Neuronal stem cell (in vitro differentiated cells): ENCODE measurements at regions not wholly inside any gene's neighbourhood (a gene's known extent, or its start where the extent isn't known, plus 50 kb on each side); places are given as distances from the start of the nearest gene placed in this dataset.

Source experiments
- DNase-seq: peaks from one replicate; pipeline ENCODE4 v3.0.0-alpha.2; 2013; ENCODE audit warnings: low spot score
- H2AFZ ChIP-seq: one replicate; pipeline ENCODE4 v1.6.1; 2013; ENCODE audit warnings: mild to moderate bottlenecking, low read length, inconsistent platforms
- H2AK5ac ChIP-seq: 2 replicates; pipeline ENCODE4 v1.6.1; 2013; ENCODE audit warnings: low read depth, mild to moderate bottlenecking, inconsistent platforms, low read length, moderate library complexity, mixed read lengths
- H2BK120ac ChIP-seq: 2 replicates; pipeline ENCODE4 v1.6.1; 2013; ENCODE audit warnings: low read depth, mild to moderate bottlenecking, inconsistent platforms, low read length, moderate library complexity, mixed read lengths
- H2BK12ac ChIP-seq: one replicate; pipeline ENCODE4 v1.6.1; 2013; ENCODE audit warnings: low read length, inconsistent platforms
- H2BK15ac ChIP-seq: 2 replicates; pipeline ENCODE4 v1.6.1; 2013; ENCODE audit warnings: mild to moderate bottlenecking, low read length, inconsistent platforms, mixed read lengths
- H2BK5ac ChIP-seq: one replicate; pipeline ENCODE4 v1.6.1; 2013; ENCODE audit warnings: inconsistent platforms, mild to moderate bottlenecking, low read length, moderate library complexity
- H3K14ac ChIP-seq: one replicate; pipeline ENCODE4 v1.6.1; 2013; ENCODE audit warnings: low read length, inconsistent platforms
- H3K18ac ChIP-seq: 2 replicates; pipeline ENCODE4 v1.6.1; 2013; ENCODE audit warnings: low read length, inconsistent platforms
- H3K23ac ChIP-seq: 2 replicates; pipeline ENCODE4 v1.6.1; 2013; ENCODE audit warnings: low read depth, mild to moderate bottlenecking, mixed read lengths, low read length, inconsistent platforms; ENCODE audit not compliant: poor library complexity
- H3K27ac ChIP-seq: replicated peaks from 3 replicates; pipeline ENCODE4 v1.5.1; 2013; ENCODE audit warnings: low read length, inconsistent platforms
- H3K27me3 ChIP-seq, 3 experiments: 2 replicates each; pipeline ENCODE4 v1.6.1; 2013; ENCODE audit warnings: low read length in 3 of 3, mild to moderate bottlenecking in 2 of 3, inconsistent platforms in 1 of 3, low read depth in 1 of 3, mixed read lengths in 1 of 3, moderate library complexity in 1 of 3; ENCODE audit not compliant: control insufficient read depth in 3 of 3, insufficient read depth in 3 of 3
- H3K36me3 ChIP-seq, 2 donors: replicated peaks in 1 of 2; 2 replicates each; pipeline ENCODE4 v1.6.1; 2013; ENCODE audit warnings: low read length in 2 of 2; ENCODE audit not compliant: control insufficient read depth in 2 of 2, insufficient read depth in 2 of 2
- H3K4ac ChIP-seq: 2 replicates; pipeline ENCODE4 v1.6.1; 2013; ENCODE audit warnings: inconsistent platforms, mild to moderate bottlenecking, low read length, moderate library complexity
- H3K4me1 ChIP-seq, 2 donors: 1 replicate in 1 of 2; 2 replicates in 1 of 2; pipeline ENCODE4 v1.6.1; 2013; ENCODE audit warnings: low read length in 2 of 2, low read depth in 1 of 2; ENCODE audit not compliant: control insufficient read depth in 2 of 2, insufficient read depth in 1 of 2
- H3K4me2 ChIP-seq: one replicate; pipeline ENCODE4 v1.6.1; 2013; ENCODE audit warnings: mild to moderate bottlenecking, low read length, inconsistent platforms; ENCODE audit not compliant: insufficient read depth, poor library complexity, severe bottlenecking
- H3K4me3 ChIP-seq, 2 donors: 2 replicates each; pipeline ENCODE4 v1.5.1; 2013; ENCODE audit warnings: low read length in 2 of 2, mild to moderate bottlenecking in 2 of 2, inconsistent platforms in 1 of 2, moderate library complexity in 1 of 2
- H3K79me1 ChIP-seq: one replicate; pipeline ENCODE4 v1.6.1; 2013; ENCODE audit warnings: low read depth, mild to moderate bottlenecking, inconsistent platforms, low read length, moderate library complexity
- H3K9ac ChIP-seq: one replicate; pipeline ENCODE4 v1.6.1; 2013; ENCODE audit warnings: mild to moderate bottlenecking, low read depth, low read length, inconsistent platforms; ENCODE audit not compliant: poor library complexity
- H3K9me3 ChIP-seq, 2 donors: replicated peaks in 1 of 2; 2 replicates each; pipeline versions ENCODE3 to v1.6.1; 2013; ENCODE audit warnings: low read length in 2 of 2, mild to moderate bottlenecking in 2 of 2, inconsistent platforms in 1 of 2, low read depth in 1 of 2, mixed read lengths in 1 of 2, moderate library complexity in 1 of 2; ENCODE audit not compliant: control insufficient read depth in 2 of 2, insufficient read depth in 1 of 2
- H4K8ac ChIP-seq: one replicate; pipeline ENCODE4 v1.6.1; 2013; ENCODE audit warnings: low read depth, mild to moderate bottlenecking, inconsistent platforms, low read length, moderate library complexity
- H4K91ac ChIP-seq: one replicate; pipeline ENCODE4 v1.6.1; 2013; ENCODE audit warnings: low read length, low read depth, mild to moderate bottlenecking, inconsistent platforms; ENCODE audit not compliant: poor library complexity
- WGBS, 2 donors: extraction: QIAGEN DNeasy Blood & Tissue Kit; methylation state at CpG; one replicate each; pipeline ENCODE4 v1.1.7; 2013; ENCODE audit warnings: missing lambda C conversion rate in 2 of 2, mixed read lengths in 1 of 2; ENCODE audit not compliant: insufficient read length in 2 of 2, insufficient replicate concordance in 1 of 2; ENCODE audit errors: extremely low coverage in 2 of 2; 5-methylcytosine and 5-hydroxymethylcytosine counted together

DNA sequence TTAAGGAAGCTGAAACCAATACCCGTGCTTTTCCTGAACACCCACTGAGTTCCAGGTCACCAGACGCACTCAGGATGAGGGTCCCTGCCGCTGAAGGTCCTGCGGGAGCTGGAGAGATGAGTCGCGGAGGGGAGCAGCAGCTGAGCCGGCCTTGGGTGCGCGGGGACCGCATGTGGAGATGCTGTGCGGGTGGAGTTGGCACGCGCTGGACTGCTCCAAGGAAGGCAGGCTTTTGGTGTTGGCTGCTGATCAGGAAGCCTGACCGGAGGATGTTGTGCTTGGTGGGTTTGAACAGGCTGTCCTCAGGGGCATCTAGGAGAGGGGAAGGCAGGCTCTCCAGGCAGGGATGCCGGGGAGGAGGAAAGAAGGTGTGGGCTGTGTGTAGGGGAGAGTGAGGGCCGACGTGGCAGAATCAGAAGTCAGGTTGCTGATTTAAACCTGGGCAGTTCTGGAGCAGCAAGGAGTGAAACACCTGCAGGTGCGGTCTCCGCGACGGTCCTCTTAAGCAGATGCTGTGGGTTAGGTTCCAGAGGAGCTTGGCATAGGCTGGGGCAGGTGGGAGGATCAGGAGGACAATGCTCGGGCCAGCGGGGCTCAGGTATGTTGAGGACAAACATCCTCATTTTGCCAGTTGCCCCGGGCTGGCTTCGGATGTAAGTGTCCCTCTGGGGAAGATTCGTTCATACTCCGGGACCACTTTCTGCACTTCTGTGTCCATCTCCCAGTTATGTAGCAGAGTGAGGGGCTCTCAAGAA is 197.5 kb upstream of the B3GAT1 start:
- no peak overlapping the region for H2AK5ac ChIP-seq
- H3K4me1 ChIP-seq, result no peaks in the 10 kb centered on the region
- no peak overlapping the region for H3K14ac ChIP-seq
- H3K4ac ChIP-seq, result no peak overlapping the region
- no peaks in the 10 kb centered on the region for H3K9me3 ChIP-seq
- H4K8ac ChIP-seq, result no peak overlapping the region
- H3K23ac ChIP-seq, result no peak overlapping the region
- no peak overlapping the region for H2AFZ ChIP-seq
- H3K18ac ChIP-seq, result peak overlapping the region; percentile 22
- H2BK15ac ChIP-seq, result no peak overlapping the region
- H3K4me3 ChIP-seq, result peak overlapping the region in 1 of 2 donors; percentile 32
- no peak for DNase-seq
- H2BK5ac ChIP-seq, result no peak overlapping the region
- no peak overlapping the region for H4K91ac ChIP-seq
- H2BK12ac ChIP-seq, result no peak overlapping the region
- H3K27me3 ChIP-seq, result peaks cover 0 to 3% (median 0%) of the 10 kb centered on the region in 3 experiments
- no peak overlapping the region for H3K4me2 ChIP-seq
- H3K9ac ChIP-seq, result no peak overlapping the region
- no CpG with 5 or more reads among the region's 27 CpGs for WGBS, 2 donors
- no peaks in the 10 kb centered on the region for H3K36me3 ChIP-seq
- H3K79me1 ChIP-seq, result no peaks in the 10 kb centered on the region
- H3K27ac ChIP-seq, result no peak overlapping the region
- no peak overlapping the region for H2BK120ac ChIP-seq

DNA sequence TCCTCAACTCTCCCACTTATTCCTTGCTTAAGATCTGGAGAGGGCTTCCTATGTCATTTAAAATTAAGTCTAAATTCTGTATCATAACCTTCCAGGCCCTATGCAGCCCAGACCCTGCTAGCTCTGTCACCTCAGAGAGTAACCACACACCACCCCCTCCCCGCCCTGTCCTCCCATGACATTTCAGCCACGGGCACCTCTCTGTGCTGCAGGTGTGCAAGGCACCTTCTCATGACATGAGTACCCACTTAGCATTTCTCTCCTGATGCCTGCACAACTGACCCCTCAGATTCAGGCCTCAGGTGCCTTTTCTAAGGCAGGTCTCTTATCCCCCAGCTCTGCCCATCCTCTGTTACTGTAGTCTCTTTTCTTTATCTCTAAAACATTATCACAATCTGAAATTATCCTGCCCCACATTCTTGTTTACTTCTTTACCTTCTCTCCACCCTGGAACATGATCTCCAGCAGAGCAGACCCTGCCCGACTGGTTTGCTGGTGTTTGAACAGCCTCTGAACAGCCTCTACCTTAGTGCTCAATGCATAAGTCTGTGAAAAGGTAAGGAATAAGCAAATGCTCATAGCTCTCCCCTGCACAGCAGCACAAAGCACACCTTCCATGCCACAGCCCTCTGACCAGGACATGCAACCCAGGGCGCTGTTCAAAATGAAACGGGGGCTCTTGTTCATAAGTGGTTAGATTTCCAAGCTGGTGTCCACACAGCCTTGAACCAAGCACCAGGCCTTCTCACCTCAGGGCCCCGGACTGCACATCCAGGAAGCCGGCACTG is 196.1 kb upstream of the B3GAT1 start:
- Histone ChIP-seq H2BK15ac (no peak overlapping the region), H4K8ac (no peak overlapping the region), H3K9ac (no peak overlapping the region), H3K23ac (no peak overlapping the region), H2AFZ (no peak overlapping the region), H2BK120ac (no peak overlapping the region), H3K18ac (no peak overlapping the region), H3K4me3 (no peak overlapping the region), H3K27me3 (peaks cover 0 to 3% (median 0%) of the 10 kb centered on the region in 3 experiments), H3K79me1 (no peaks in the 10 kb centered on the region), H2BK5ac (no peak overlapping the region), H4K91ac (no peak overlapping the region), H3K4ac (no peak overlapping the region), H3K27ac (no peak overlapping the region), H3K14ac (no peak overlapping the region), H3K4me1 (no peaks in the 10 kb centered on the region), H3K36me3 (no peaks in the 10 kb centered on the region), H3K4me2 (no peak overlapping the region), H2AK5ac (no peak overlapping the region), H2BK12ac (no peak overlapping the region), H3K9me3 (no peaks in the 10 kb centered on the region)
- no CpG with 5 or more reads among the region's 7 CpGs for WGBS, 2 donors
- DNase-seq, result no peak

DNA sequence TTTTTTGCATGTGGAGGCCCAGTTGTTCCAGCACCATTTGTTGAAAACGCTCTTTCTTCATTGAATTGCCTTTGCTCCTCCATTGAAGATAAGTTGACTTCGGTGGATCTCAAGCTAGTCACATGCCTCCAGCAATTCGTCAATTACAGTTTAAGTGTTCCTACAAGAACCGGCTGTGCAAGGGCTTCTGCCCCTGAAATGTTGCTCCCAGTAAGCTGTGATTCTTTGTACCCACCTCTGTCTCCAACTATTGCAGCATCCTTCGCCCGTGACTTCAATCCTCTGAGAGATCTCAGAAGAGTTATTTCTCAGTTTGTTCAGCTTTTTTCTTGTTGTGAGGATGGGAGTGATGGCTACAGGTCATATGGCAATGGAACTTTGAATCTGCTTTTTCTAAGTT is 194.2 kb upstream of the B3GAT1 start:
- no peak overlapping the region for H3K9ac ChIP-seq
- WGBS, 2 donors, result no CpG with 5 or more reads among the region's 6 CpGs
- no peak overlapping the region for H2BK12ac ChIP-seq
- no peak overlapping the region for H3K23ac ChIP-seq
- no peak overlapping the region for H3K27ac ChIP-seq
- no peak overlapping the region for H2BK15ac ChIP-seq
- H3K79me1 ChIP-seq, result no peaks in the 10 kb centered on the region
- H3K4me1 ChIP-seq, result no peaks in the 10 kb centered on the region
- H3K4me3 ChIP-seq, result no peak overlapping the region
- no peak overlapping the region for H4K8ac ChIP-seq
- peaks cover 0 to 3% (median 0%) of the 10 kb centered on the region in 3 experiments for H3K27me3 ChIP-seq
- no peak overlapping the region for H2BK120ac ChIP-seq
- no peak overlapping the region for H4K91ac ChIP-seq
- H2BK5ac ChIP-seq, result no peak overlapping the region
- DNase-seq, result no peak
- H3K9me3 ChIP-seq, result no peaks in the 10 kb centered on the region
- H3K36me3 ChIP-seq, result no peaks in the 10 kb centered on the region
- no peak overlapping the region for H3K14ac ChIP-seq
- H2AK5ac ChIP-seq, result no peak overlapping the region
- no peak overlapping the region for H3K4ac ChIP-seq
- no peak overlapping the region for H3K18ac ChIP-seq
- H3K4me2 ChIP-seq, result no peak overlapping the region
- no peak overlapping the region for H2AFZ ChIP-seq

DNA sequence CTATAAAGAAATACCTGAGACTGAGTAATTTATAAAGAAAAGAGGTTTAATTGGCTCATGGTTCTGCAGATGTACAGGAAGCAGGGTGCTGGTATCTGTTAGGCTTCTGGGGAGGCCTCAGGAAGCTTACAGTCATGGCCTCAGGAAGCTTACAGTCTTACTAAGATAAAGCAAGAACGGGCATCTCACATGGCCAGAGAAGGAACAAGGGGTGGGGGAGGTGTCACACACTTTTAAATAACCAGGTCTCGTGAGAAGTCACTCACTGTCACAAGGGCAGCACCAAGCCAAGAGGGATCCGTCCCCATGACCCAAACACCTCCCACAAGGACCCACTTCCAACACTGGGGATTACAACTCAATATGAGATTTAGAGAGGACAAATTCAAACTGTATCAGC is 192.8 kb upstream of the B3GAT1 start:
- Histone ChIP-seq H2BK12ac (no peak overlapping the region), H2AK5ac (no peak overlapping the region), H3K4me3 (no peak overlapping the region), H3K9ac (no peak overlapping the region), H2BK120ac (no peak overlapping the region), H3K4me1 (no peaks in the 10 kb centered on the region), H3K36me3 (no peaks in the 10 kb centered on the region), H3K79me1 (no peaks in the 10 kb centered on the region), H3K27me3 (no peaks in the 10 kb centered on the region), H2BK5ac (no peak overlapping the region), H3K4ac (no peak overlapping the region), H3K4me2 (no peak overlapping the region), H3K9me3 (no peaks in the 10 kb centered on the region), H4K91ac (no peak overlapping the region), H3K23ac (no peak overlapping the region), H2AFZ (no peak overlapping the region), H2BK15ac (no peak overlapping the region), H3K14ac (no peak overlapping the region), H3K18ac (no peak overlapping the region), H4K8ac (no peak overlapping the region), H3K27ac (no peak overlapping the region)
- WGBS, 2 donors, result no CpG with 5 or more reads among the region's 3 CpGs
- DNase-seq, result no peak
